H9 (cell line): ENCODE measurements at regions not wholly inside any gene's neighbourhood (a gene's known extent, or its start where the extent isn't known, plus 50 kb on each side); places are given as distances from the start of the nearest gene placed in this dataset.

ENCODE experiments used
- DNase-seq: peaks from one replicate; pipeline ENCODE4 v3.0.0-alpha.2; 2017
- H2AFZ ChIP-seq: one replicate; pipeline ENCODE4 v1.6.1; 2013; ENCODE audit warnings: mild to moderate bottlenecking, low read length, control low read depth, moderate library complexity
- H2AK5ac ChIP-seq: 2 replicates; pipeline ENCODE4 v1.6.1; 2013; ENCODE audit warnings: low read length, control low read depth, mixed read lengths; ENCODE audit not compliant: insufficient read length
- H2BK120ac ChIP-seq: one replicate; pipeline ENCODE4 v1.6.1; 2013; ENCODE audit warnings: low read depth, mild to moderate bottlenecking, low read length, control low read depth, inconsistent platforms; ENCODE audit not compliant: poor library complexity, severe bottlenecking
- H2BK12ac ChIP-seq: 2 replicates; pipeline ENCODE4 v1.6.1; 2013; ENCODE audit warnings: low read length, control low read depth, mixed read lengths, low read depth; ENCODE audit not compliant: insufficient read length
- H2BK15ac ChIP-seq: 2 replicates; pipeline ENCODE4 v1.6.1; 2013; ENCODE audit warnings: low read depth, low read length, control low read depth
- H2BK20ac ChIP-seq: one replicate; pipeline ENCODE4 v1.6.1; 2013; ENCODE audit warnings: low read depth, mild to moderate bottlenecking, low read length, control low read depth, inconsistent platforms; ENCODE audit not compliant: poor library complexity, severe bottlenecking
- H2BK5ac ChIP-seq: 2 replicates; pipeline ENCODE4 v1.6.1; 2013; ENCODE audit warnings: low read length, control low read depth, mixed read lengths; ENCODE audit not compliant: insufficient read length
- H3K14ac ChIP-seq: 2 replicates; pipeline ENCODE4 v1.6.1; 2013; ENCODE audit warnings: low read length, control low read depth; ENCODE audit not compliant: insufficient read depth
- H3K18ac ChIP-seq: 2 replicates; pipeline ENCODE4 v1.6.1; 2013; ENCODE audit warnings: low read depth, mild to moderate bottlenecking, mixed read lengths, low read length, control low read depth; ENCODE audit not compliant: insufficient read length
- H3K23ac ChIP-seq: 2 replicates; pipeline ENCODE4 v1.6.1; 2013; ENCODE audit warnings: low read length, control low read depth, mixed read lengths, low read depth; ENCODE audit not compliant: insufficient read length
- H3K23me2 ChIP-seq: 2 replicates; pipeline ENCODE4 v1.6.1; 2013; ENCODE audit warnings: low read depth, mild to moderate bottlenecking, mixed read lengths, low read length, control low read depth; ENCODE audit not compliant: insufficient read length, poor library complexity, severe bottlenecking
- H3K27ac ChIP-seq: 2 replicates; pipeline ENCODE4 v1.5.1; 2013; ENCODE audit warnings: low read length, control low read depth, mixed read lengths, low read depth; ENCODE audit not compliant: insufficient read length
- H3K27me3 ChIP-seq: 2 replicates; pipeline ENCODE4 v1.6.1; 2013; ENCODE audit warnings: low read length, control low read depth, inconsistent platforms; ENCODE audit not compliant: insufficient read depth
- H3K4ac ChIP-seq: 2 replicates; pipeline ENCODE4 v1.6.1; 2013; ENCODE audit warnings: low read depth, mild to moderate bottlenecking, control low read depth, inconsistent platforms, low read length, moderate library complexity
- H3K4me1 ChIP-seq: 2 replicates; pipeline ENCODE4 v1.6.1; 2013; ENCODE audit warnings: low read length, control low read depth, inconsistent platforms; ENCODE audit not compliant: insufficient read depth
- H3K4me2 ChIP-seq: 2 replicates; pipeline ENCODE4 v1.6.1; 2013; ENCODE audit warnings: low read length, control low read depth, mixed read lengths; ENCODE audit not compliant: insufficient read length, insufficient read depth
- H3K56ac ChIP-seq: 2 replicates; pipeline ENCODE4 v1.6.1; 2013; ENCODE audit warnings: low read depth, mild to moderate bottlenecking, mixed read lengths, low read length, control low read depth; ENCODE audit not compliant: insufficient read length
- H3K79me1 ChIP-seq: 2 replicates; pipeline ENCODE4 v1.6.1; 2013; ENCODE audit warnings: low read depth, mild to moderate bottlenecking, moderate library complexity, low read length, control low read depth, inconsistent platforms; ENCODE audit not compliant: insufficient read depth, poor library complexity, severe bottlenecking
- H3K79me2 ChIP-seq: 2 replicates; pipeline ENCODE4 v1.6.1; 2013; ENCODE audit warnings: low read length, control low read depth, inconsistent platforms; ENCODE audit not compliant: insufficient read depth
- H3K9ac ChIP-seq: 2 replicates; pipeline ENCODE4 v1.6.1; 2013; ENCODE audit warnings: low read length, control low read depth, mixed read lengths; ENCODE audit not compliant: insufficient read length; ENCODE audit errors: extremely low read depth
- H3K9me3 ChIP-seq: one replicate; pipeline ENCODE4 v1.6.1; 2013; ENCODE audit warnings: low read depth, low read length, inconsistent platforms; ENCODE audit not compliant: control insufficient read depth
- H3T11ph ChIP-seq: one replicate; pipeline ENCODE4 v1.6.1; 2013; ENCODE audit warnings: mild to moderate bottlenecking, low read length, control low read depth, inconsistent platforms
- H4K20me1 ChIP-seq: one replicate; pipeline ENCODE4 v1.6.1; 2013; ENCODE audit not compliant: control insufficient read depth, insufficient read length, insufficient read depth
- H4K5ac ChIP-seq: 2 replicates; pipeline ENCODE4 v1.6.1; 2013; ENCODE audit warnings: low read depth, mild to moderate bottlenecking, mixed read lengths, low read length, control low read depth; ENCODE audit not compliant: insufficient read length
- H4K8ac ChIP-seq: replicated peaks from 2 replicates; pipeline ENCODE4 v1.6.1; 2013; ENCODE audit warnings: low read length, control low read depth, mixed read lengths, low read depth; ENCODE audit not compliant: insufficient read length
- H4K91ac ChIP-seq: 2 replicates; pipeline ENCODE4 v1.6.1; 2013; ENCODE audit warnings: low read depth, mild to moderate bottlenecking, moderate library complexity, mixed read lengths, low read length, control low read depth; ENCODE audit not compliant: insufficient read length
- H3K27ac Mint-ChIP-seq, 3 experiments: 2 replicates in 2 of 3; 3 replicates in 1 of 3; pipeline ENCODE4 v1.8.0; 2020 to 2021; ENCODE audit warnings: mixed read lengths in 3 of 3, mild to moderate bottlenecking in 1 of 3, moderate library complexity in 1 of 3
- H3K27me3 Mint-ChIP-seq: 2 replicates; pipeline ENCODE4 v1.8.0; 2021; ENCODE audit warnings: low read depth, mild to moderate bottlenecking, moderate library complexity, mixed read lengths
- H3K36me3 Mint-ChIP-seq, 3 experiments: 2 replicates in 2 of 3; 3 replicates in 1 of 3; pipeline ENCODE4 v1.8.0; 2020 to 2021; ENCODE audit warnings: low read depth in 3 of 3, mixed read lengths in 3 of 3; ENCODE audit not compliant: insufficient read depth in 1 of 3
- H3K4me1 Mint-ChIP-seq, 2 experiments: 2 replicates each; pipeline ENCODE4 v1.8.0; 2020; ENCODE audit warnings: mixed read lengths in 2 of 2
- H3K4me3 Mint-ChIP-seq, 2 experiments: 2 replicates in 1 of 2; 3 replicates in 1 of 2; pipeline ENCODE4 v1.8.0; 2020 to 2021; ENCODE audit warnings: mild to moderate bottlenecking in 2 of 2, mixed read lengths in 2 of 2, moderate library complexity in 1 of 2
- H3K9me3 Mint-ChIP-seq, 2 experiments: 2 replicates in 1 of 2; 3 replicates in 1 of 2; pipeline ENCODE4 v1.8.0; 2020; ENCODE audit warnings: mild to moderate bottlenecking in 2 of 2, mixed read lengths in 2 of 2, moderate library complexity in 1 of 2
- CTCF ChIP-seq: fragments of 200-600 bp; sonication (generic); conservative IDR thresholded peaks from 3 replicates; pipeline ENCODE4 v1.8.0; 2021; ENCODE audit warnings: antibody characterized with exemption, mild to moderate bottlenecking
- WGBS: extraction: QIAGEN DNeasy Blood & Tissue Kit; methylation state at CpG from one replicate; pipeline ENCODE4 v1.1.7; 2013; ENCODE audit warnings: missing lambda C conversion rate, low lambda C conversion rate, mixed read lengths; ENCODE audit not compliant: insufficient read length; ENCODE audit errors: extremely low coverage; 5-methylcytosine and 5-hydroxymethylcytosine counted together

- Histone ChIP-seq H4K20me1 (no peaks in the 10 kb centered on the region), H3K23me2 (no peaks in the 10 kb centered on the region), H4K5ac (no peak overlapping the region), H3K4ac (no peak overlapping the region), H3K9me3 (no peaks in the 10 kb centered on the region), H3T11ph (no peak overlapping the region), H2BK5ac (no peak overlapping the region), H3K4me2 (no peak overlapping the region), H3K79me1 (no peaks in the 10 kb centered on the region), H2BK120ac (no peak overlapping the region), H2AK5ac (no peak overlapping the region), H3K27me3 (no peaks in the 10 kb centered on the region), H3K56ac (no peak overlapping the region), H4K8ac (no peak overlapping the region), H3K18ac (no peak overlapping the region), H4K91ac (no peak overlapping the region), H2BK15ac (no peak overlapping the region), H2AFZ (no peak overlapping the region), H3K4me1 (no peaks in the 10 kb centered on the region), H2BK12ac (no peak overlapping the region), H3K23ac (no peak overlapping the region), H3K27ac (no peak overlapping the region), H2BK20ac (no peak overlapping the region), H3K14ac (no peak overlapping the region), H3K9ac (no peak overlapping the region), H3K79me2 (no peaks in the 10 kb centered on the region)
- H3K27me3 Mint-ChIP-seq = no peaks in the 10 kb centered on the region; the same call in 1 of the 2 replicates
- TF ChIP-seq CTCF = no peak
- no CpG with 5 or more reads among the region's 2 CpGs for WGBS
- H3K9me3 Mint-ChIP-seq = no peaks in the 10 kb centered on the region
- no peak overlapping the region; a peak in 1 of 7 replicates for H3K27ac Mint-ChIP-seq
- H3K36me3 Mint-ChIP-seq = no peaks in the 10 kb centered on the region
- no peak for DNase-seq
- peaks cover 14 to 18% of the 10 kb centered on the region in 2 experiments for H3K4me1 Mint-ChIP-seq
- no peak overlapping the region for H3K4me3 Mint-ChIP-seq
These were observed 69.2 kb upstream of the ARHGAP5 start for GRCh38 chr14:32007755-32008362.
